Common myeloid progenitor, CD34-positive (primary cell): ENCODE measurements at regions not wholly inside any gene's neighbourhood (a gene's known extent, or its start where the extent isn't known, plus 50 kb on each side); places are given as distances from the start of the nearest gene placed in this dataset.

ENCODE experiments used
- CTCF ChIA-PET: fragments of 350-600 bp; sonication (Branson Sonifier 250); formaldehyde crosslinking; loops from one replicate; lab custom pipeline; 2021; ENCODE audit warnings: antibody characterized with exemption; lab: Charles Lee
- POLR2A ChIA-PET: fragments of 350-600 bp; sonication (Branson Sonifier 250); formaldehyde crosslinking; loops from one replicate; lab custom pipeline; 2021; ENCODE audit warnings: antibody characterized with exemption; lab: Charles Lee
- DNase-seq, 3 donors: peaks; one replicate each; pipeline versions ENCODE4 v3.0.0 to v3.0.0-alpha.2; 2013
- H3K27ac ChIP-seq, 2 experiments: 1 replicate in 1 of 2; 2 replicates in 1 of 2; pipeline ENCODE4 v1.7.0; 2013; ENCODE audit warnings: inconsistent platforms in 2 of 2, low read length in 2 of 2, mild to moderate bottlenecking in 2 of 2, low read depth in 1 of 2, moderate library complexity in 1 of 2; ENCODE audit not compliant: severe bottlenecking in 2 of 2, insufficient read depth in 1 of 2, poor library complexity in 1 of 2
- H3K27me3 ChIP-seq, 5 experiments: replicated peaks in 2 of 5; 1 replicate in 3 of 5; 2 replicates in 2 of 5; pipeline versions ENCODE4 v1.6.1 to v1.7.0; 2013; ENCODE audit warnings: low read length in 4 of 5, mild to moderate bottlenecking in 2 of 5, moderate library complexity in 2 of 5, inconsistent platforms in 1 of 5; ENCODE audit not compliant: insufficient read depth in 5 of 5, control insufficient read depth in 4 of 5
- H3K36me3 ChIP-seq, 4 experiments: 1 replicate in 2 of 4; 2 replicates in 2 of 4; pipeline versions ENCODE4 v1.6.1 to v1.7.0; 2013; ENCODE audit warnings: low read length in 3 of 4, control low read depth in 1 of 4, mild to moderate bottlenecking in 1 of 4; ENCODE audit not compliant: control insufficient read depth in 4 of 4, insufficient read depth in 4 of 4
- H3K4me1 ChIP-seq, 4 experiments: 1 replicate in 3 of 4; 2 replicates in 1 of 4; pipeline versions ENCODE4 v1.6.1 to v1.7.1; 2013; ENCODE audit warnings: low read length in 3 of 4, mild to moderate bottlenecking in 3 of 4, control low read depth in 1 of 4, inconsistent platforms in 1 of 4, moderate library complexity in 1 of 4; ENCODE audit not compliant: control insufficient read depth in 4 of 4, insufficient read depth in 4 of 4; ENCODE audit errors: control extremely low read depth in 1 of 4
- H3K4me3 ChIP-seq, 7 experiments: 1 replicate in 4 of 7; 2 replicates in 3 of 7; pipeline versions ENCODE4 v1.5.1 to v1.7.0; 2013; ENCODE audit warnings: mild to moderate bottlenecking in 7 of 7, low read length in 6 of 7, moderate library complexity in 6 of 7, inconsistent platforms in 2 of 7, low read depth in 2 of 7, control low read depth in 1 of 7; ENCODE audit not compliant: insufficient read depth in 4 of 7, control insufficient read depth in 1 of 7; ENCODE audit errors: extremely low read depth in 1 of 7
- H3K9me3 ChIP-seq, 5 experiments: 1 replicate in 4 of 5; 2 replicates in 1 of 5; pipeline versions ENCODE4 v1.6.1 to v1.7.1; 2013; ENCODE audit warnings: low read length in 4 of 5, mild to moderate bottlenecking in 2 of 5, inconsistent platforms in 1 of 5, low read depth in 1 of 5, moderate library complexity in 1 of 5; ENCODE audit not compliant: control insufficient read depth in 4 of 5, insufficient read depth in 2 of 5; ENCODE audit errors: control extremely low read depth in 1 of 5
- WGBS: methylation state at CpG from one replicate; pipeline ENCODE4 v1.1.5; 2013; ENCODE audit not compliant: insufficient coverage; 5-methylcytosine and 5-hydroxymethylcytosine counted together

GRCh38 chr4:8769645-8770517, 101.8 kb downstream of the HMX1 start:
- CTCF ChIA-PET, result no interaction called here
- WGBS, result 94% methylated on average over 10 of the region's 17 CpGs

DNA sequence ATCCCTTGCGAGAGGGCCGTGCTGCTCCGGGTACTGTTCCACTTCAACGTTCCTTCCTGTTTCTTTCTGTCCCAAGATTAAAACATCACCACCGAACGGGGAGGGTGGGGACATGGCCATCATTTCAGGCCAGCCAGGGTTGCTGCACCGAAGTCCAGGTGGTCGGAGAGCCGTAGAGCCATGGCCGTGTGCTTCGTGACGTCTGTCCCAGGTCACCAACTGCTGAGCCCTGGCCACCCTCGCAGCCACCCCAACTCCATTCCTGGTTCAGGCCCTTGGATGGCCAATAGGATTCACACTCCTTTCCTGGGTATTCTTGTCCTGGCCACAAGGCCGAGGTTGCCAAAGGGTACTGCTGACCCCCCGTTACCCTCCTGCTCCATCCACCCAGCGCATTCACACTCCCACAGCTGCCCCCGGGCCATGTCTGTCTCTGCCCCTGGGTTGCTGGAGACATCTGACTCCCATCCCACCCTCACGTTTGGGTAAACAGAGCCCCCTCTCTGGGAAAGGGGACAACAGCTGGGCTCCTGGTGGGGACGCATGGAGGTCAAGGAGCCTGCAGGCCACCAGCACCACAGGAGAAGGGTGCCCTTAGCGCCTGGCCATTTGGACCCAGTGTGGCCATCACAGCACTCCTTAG, 103.2 kb downstream of the HMX1 start:
- ChIA-PET CTCF (no interaction called here), POLR2A (no interaction called here)
- Histone ChIP-seq H3K27ac (no peak overlapping the region), H3K4me3 (no peak overlapping the region), H3K36me3 (no peaks in the 10 kb centered on the region), H3K9me3 (no peaks in the 10 kb centered on the region), H3K27me3 (peaks cover 0 to 4% (median 0%) of the 10 kb centered on the region in 5 experiments), H3K4me1 (no peaks in the 10 kb centered on the region)
- WGBS, result 94% methylated on average over 15 of the region's 20 CpGs
- no peak for DNase-seq

More at GRCh38 chr4:8769645-8770517, 101.8 kb downstream of the HMX1 start:
- DNase-seq, result peak in 1 of 3 donors; percentile 4
- no peaks in the 10 kb centered on the region for H3K9me3 ChIP-seq
- peaks cover 0 to 4% (median 0%) of the 10 kb centered on the region in 5 experiments for H3K27me3 ChIP-seq
- POLR2A ChIA-PET, result no interaction called here
- H3K27ac ChIP-seq, result no peak overlapping the region
- H3K36me3 ChIP-seq, result no peaks in the 10 kb centered on the region
- no peak overlapping the region for H3K4me3 ChIP-seq
- H3K4me1 ChIP-seq, result no peaks in the 10 kb centered on the region

DNA sequence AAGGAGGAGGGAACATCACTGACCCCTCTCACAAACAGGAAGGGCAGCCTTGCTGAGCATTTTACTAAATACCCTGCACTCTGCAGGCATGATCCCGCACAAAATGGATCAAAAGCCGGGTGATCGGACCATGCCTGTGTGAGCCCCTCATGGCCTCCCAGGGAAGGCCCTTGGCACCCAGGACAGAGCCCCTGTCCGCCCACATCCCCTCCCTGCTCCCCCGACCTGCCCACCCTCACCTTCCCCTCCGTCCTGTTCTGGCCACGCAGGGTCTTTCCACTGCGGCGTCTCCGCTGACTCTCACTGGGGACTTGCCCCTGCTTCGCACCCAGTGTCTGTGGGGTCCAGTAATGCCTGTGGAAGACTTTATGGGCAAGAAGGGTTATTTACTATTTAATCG, 105.0 kb downstream of the HMX1 start:
- DNase-seq, result no peak
- peaks cover 0 to 4% (median 0%) of the 10 kb centered on the region in 5 experiments for H3K27me3 ChIP-seq
- no peaks in the 10 kb centered on the region for H3K4me1 ChIP-seq
- no peaks in the 10 kb centered on the region for H3K36me3 ChIP-seq
- H3K9me3 ChIP-seq, result no peaks in the 10 kb centered on the region
- ChIA-PET POLR2A (no interaction called here), CTCF (no interaction called here)
- H3K27ac ChIP-seq, result no peak overlapping the region
- 100% methylated on average over 5 of the region's 12 CpGs for WGBS
- no peak overlapping the region for H3K4me3 ChIP-seq

GRCh38 chr4:8765631-8766590, 105.7 kb downstream of the HMX1 start:
- ChIA-PET CTCF (no interaction called here), POLR2A (no interaction called here)
- Histone ChIP-seq H3K27ac (no peak overlapping the region), H3K27me3 (peaks cover 0 to 4% (median 0%) of the 10 kb centered on the region in 5 experiments), H3K4me1 (no peaks in the 10 kb centered on the region), H3K9me3 (no peaks in the 10 kb centered on the region), H3K4me3 (no peak overlapping the region), H3K36me3 (no peaks in the 10 kb centered on the region)
- DNase-seq, result no peak
- WGBS, result 92% methylated on average over 16 of the region's 19 CpGs

DNA sequence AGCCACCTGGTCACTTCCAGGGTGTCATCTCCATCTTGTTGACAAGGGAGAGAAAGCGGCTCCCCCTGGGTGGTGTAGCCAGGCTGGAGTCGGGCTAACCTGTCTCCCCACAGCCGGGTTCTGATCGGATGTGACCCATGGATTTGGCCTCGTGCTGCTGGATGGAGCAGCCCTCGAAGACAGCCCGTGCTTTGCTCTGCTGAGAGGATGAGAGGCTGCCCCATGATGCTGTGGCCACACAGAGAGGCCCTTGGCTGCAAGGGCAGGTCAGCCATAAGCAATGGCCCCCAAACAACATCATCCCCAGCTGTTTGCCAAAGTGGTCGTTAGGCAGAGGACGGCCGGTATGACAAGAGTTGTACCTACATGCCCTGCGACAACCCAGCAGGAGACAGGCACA, 106.6 kb downstream of the HMX1 start:
- POLR2A ChIA-PET, result no interaction called here
- H3K4me3 ChIP-seq, result no peak overlapping the region
- CTCF ChIA-PET, result no interaction called here
- H3K4me1 ChIP-seq, result no peaks in the 10 kb centered on the region
- no peaks in the 10 kb centered on the region for H3K36me3 ChIP-seq
- no peak for DNase-seq
- H3K27ac ChIP-seq, result no peak overlapping the region
- 97% methylated on average over 10 of the region's 11 CpGs for WGBS
- H3K9me3 ChIP-seq, result no peaks in the 10 kb centered on the region
- H3K27me3 ChIP-seq, result peaks cover 0 to 4% (median 2%) of the 10 kb centered on the region in 5 experiments

DNA sequence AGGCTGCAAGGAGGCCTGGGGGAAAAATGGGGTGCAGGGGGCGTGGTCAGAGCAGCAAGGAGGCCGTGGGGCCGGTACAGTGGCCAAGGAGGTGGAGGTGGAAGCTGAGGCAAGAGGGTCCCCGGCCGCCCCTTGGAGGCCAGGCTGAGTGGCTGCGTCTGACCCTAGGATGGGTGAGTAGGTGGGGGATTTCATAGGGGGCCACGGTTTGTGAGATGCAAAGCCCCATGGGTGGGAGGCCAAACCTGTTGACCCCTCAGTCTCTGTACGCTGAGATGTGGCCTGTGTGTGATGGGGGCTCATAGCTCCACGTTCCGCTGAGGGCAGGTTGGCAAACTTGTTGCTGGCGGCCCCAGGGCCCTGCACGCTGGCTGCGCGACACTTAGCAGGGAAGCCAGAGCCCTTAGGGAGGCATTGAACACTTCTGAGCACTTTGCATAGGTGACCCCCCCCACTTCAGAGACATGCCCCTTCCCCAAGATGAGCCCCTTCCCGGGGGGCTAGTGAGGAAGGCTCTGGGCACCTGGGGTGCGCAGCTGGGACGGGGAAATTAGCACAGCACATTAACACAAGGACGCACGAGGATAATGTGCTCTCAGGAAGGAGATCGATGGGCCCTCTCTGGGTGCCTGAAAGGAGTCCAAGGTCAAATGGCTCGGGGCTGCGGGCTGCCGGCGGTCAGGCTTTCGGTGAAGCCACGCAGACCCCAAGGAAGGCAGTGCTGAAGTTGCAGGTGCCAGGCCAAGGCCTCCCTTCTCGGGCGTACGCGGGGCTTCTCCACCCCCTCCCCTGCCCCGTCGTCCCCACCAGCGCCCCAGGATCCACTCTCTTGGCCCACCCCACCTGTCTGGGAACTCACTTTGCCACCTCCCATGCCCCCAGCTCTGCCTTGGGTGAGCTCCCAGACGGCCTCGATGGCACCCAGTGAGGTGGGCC, 107.4 kb downstream of the HMX1 start:
- CTCF ChIA-PET, result no interaction called here
- DNase-seq, result no peak
- Histone ChIP-seq H3K9me3 (no peaks in the 10 kb centered on the region), H3K4me1 (no peaks in the 10 kb centered on the region), H3K27me3 (peaks cover 0 to 6% (median 4%) of the 10 kb centered on the region in 5 experiments), H3K36me3 (no peaks in the 10 kb centered on the region), H3K27ac (no peak overlapping the region), H3K4me3 (no peak overlapping the region)
- WGBS, result 92% methylated on average over 28 of the region's 35 CpGs
- POLR2A ChIA-PET, result no interaction called here
